GM21447 (cell line): ENCODE measurements at regions not wholly inside any gene's neighbourhood (a gene's known extent, or its start where the extent isn't known, plus 50 kb on each side); places are given as distances from the start of the nearest gene placed in this dataset.
A peak's percentile ranks its signal among the peaks of the same experiment; 100 is the strongest.
"Not testable (repeated sequence)": the region's sequence is repeated elsewhere in the genome, so short reads cannot be mapped to it uniquely, and the experiment has no call there.

Experiments used
- ATAC-seq: cut with Tn5 transposase; IDR thresholded peaks from one replicate; pipeline ENCODE4 v1.9.1; 2021; ENCODE audit not compliant: unreplicated experiment

- ATAC-seq: peak; percentile 86
Observed at GRCh38 chr6:88499845-88500699, 333.9 kb upstream of the CNR1 start.

DNA sequence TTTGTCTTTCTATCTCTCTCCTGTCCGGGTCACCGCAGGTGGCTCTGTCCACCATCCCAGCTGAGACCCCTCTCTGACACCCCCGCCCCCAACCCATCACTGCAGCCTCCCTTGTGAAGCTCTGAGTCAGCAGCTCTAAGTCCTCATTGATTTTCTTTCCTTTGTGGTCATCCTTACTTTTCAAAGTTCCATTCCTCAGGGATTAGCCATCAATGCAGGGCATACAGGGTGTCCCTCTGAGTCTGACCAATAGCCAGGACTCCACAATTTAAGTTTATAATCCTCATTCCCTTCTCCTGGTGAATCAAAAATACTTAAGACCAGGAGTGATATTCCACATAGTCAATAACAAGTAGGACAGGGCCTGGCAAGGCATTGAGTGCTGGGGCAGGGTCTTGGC is 333.3 kb upstream of the CNR1 start:
- ATAC-seq: no peak

GRCh38 chr6:88497403-88497802 is 331.3 kb upstream of the CNR1 start:
- ATAC-seq: not testable (repeated sequence)

- ATAC-seq: peak; percentile 66
Observed at GRCh38 chr6:88494401-88495140, 328.4 kb upstream of the CNR1 start.

GRCh38 chr6:88493717-88494116 is 327.6 kb upstream of the CNR1 start:
- ATAC-seq: peak; percentile 38

GRCh38 chr6:88492824-88493223 is 326.7 kb upstream of the CNR1 start:
- ATAC-seq: no peak

DNA sequence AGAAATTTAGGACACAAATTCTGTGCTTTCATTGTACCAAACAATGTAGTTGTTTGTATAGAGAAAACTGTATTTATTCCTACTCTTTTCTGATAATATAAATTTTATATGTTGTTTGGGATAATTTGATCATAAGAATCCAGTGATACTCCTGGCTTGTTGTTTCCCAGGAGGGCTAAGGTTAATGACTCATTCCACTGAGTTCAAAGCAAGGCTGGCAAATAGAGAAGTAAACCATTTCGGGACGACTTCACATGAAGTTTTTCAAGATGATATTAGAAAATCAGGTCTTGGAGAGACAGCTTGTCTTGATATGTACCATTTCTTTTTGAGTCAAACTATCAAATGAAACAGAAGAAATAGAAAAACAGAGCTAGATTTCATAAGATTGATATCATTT is 326.1 kb upstream of the CNR1 start:
- ATAC-seq: no peak

DNA sequence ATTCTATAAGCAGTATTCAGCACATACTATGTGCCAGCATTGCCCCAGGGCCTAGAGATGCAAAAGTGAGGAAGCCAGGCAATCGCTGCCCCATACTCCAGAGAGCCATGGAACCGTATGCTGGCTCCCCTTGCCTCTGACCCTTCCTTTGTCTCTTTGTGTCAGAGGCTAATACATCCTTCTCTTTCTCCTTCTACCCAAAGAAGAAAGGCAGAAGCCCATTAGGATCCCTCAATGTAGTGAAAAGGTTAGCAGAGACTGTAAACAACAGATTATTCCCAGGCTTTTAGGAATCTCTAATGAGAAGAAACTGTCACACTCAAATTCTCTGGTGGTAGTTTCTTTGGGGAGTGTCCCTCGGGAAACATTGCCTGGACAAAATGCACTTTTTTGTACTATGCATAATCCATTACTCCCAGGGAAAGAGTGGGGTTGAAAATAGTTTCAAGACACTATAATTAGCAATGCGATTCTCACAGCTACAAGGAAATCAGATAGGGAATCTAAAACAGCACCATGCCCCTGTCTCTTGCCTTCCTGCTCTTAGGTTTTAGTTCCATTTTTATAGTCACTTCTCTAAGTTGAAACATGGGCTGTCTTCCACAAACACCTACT is 325.2 kb upstream of the CNR1 start:
- ATAC-seq: no peak

DNA sequence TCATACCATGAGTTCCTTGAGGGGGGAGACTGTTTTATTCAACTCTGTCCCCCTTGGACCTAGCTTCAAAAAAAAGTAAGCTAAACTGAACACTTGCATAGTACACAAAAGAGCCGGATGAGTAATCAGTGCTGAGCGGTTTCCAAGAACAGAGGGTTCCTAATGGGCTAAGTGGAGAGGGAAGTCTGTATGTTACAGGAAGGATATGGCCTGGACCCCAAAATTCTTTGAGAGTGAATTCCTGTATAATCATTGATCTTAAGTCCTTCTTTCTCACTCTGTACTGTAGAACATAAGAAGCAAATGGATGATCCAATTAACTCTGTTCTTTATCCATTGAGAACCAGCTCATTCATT is 324.7 kb upstream of the CNR1 start:
- ATAC-seq: no peak

GRCh38 chr6:88490195-88490907 is 324.2 kb upstream of the CNR1 start:
- ATAC-seq: no peak

- no peak for ATAC-seq
Observed at GRCh38 chr6:88483424-88483823, 317.3 kb upstream of the CNR1 start.

DNA sequence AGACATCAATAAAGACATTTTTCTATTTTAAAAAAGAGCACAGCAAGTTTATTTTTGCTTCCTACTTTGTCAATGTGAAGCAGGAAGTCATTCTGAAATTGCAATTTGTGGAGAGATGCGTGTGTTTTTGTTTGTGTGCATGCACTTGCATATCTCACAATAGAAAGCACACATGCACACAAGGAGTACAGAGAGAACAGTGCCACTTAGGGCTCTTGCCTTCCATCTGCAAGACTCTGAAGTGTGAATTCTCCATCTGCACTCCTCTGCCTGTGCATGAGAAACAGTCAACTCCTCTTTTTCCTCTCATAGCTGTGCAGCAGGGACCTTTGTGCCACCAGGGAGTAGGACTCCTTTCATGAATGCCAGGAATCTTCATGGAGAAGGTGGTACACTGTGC is 316.3 kb upstream of the CNR1 start:
- ATAC-seq: no peak

DNA sequence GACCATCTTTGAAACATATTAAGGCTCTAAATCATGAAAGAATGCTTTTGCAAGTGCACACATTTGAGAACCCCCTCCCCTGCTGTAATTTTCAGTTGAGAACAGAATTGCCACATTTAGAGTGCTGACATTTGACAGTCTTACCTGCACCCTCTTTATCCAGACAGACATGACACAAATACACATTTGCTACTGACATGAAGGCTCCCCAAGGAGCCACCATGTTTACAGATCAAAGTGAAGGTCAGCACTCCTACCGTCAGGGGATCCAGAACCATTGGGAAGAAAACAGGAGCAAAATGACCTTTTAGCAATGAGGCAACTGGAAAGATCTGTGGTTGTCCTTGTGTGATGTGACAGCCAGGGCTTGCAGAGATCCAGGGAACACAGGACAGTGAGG is 315.4 kb upstream of the CNR1 start:
- no peak for ATAC-seq

GRCh38 chr6:88480816-88481215 is 314.7 kb upstream of the CNR1 start:
- ATAC-seq: no peak

DNA sequence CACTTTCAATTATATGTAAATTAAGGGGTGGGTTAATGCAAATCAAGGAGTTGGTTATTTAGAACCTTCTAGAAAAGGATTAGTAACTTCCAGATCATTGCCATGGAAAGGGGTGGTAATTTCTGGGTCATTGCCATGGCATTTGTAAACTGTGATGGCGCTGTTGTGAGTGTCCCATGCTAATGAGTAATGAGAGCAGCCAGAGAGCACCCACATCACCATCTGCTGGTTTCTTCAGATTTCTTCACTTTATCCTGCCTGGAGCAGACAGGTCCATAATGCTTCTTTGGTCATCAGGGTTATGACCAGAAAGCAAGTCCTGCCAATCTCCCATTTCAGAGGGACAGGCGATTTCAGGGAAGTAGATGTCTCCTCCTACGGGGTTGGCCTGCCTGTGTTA is 311.3 kb upstream of the CNR1 start:
- no peak for ATAC-seq

- no peak for ATAC-seq
Observed at GRCh38 chr6:88476388-88476787, 310.2 kb upstream of the CNR1 start.

DNA sequence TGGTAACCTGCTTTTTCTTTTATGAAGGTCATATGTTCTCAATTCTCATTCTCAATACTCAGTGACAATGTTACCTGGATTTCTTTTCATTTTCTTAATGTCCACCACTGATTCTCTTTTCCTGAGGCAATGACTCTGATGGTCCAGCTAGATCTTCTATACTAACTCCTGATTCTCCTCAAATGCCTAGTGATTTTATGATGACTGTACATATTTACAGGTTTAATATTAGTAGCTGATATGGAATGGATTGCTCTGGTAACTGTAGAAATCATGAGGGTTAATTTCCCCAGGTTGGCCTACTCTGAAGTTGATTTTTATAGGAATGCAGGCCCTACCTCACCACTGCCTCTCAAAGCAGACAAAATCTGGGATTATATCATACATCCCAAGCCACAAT is 308.6 kb upstream of the CNR1 start:
- no peak for ATAC-seq

GRCh38 chr6:88473589-88473988 is 307.4 kb upstream of the CNR1 start:
- ATAC-seq: no peak

GRCh38 chr6:88472851-88473525 is 306.8 kb upstream of the CNR1 start:
- no peak for ATAC-seq

DNA sequence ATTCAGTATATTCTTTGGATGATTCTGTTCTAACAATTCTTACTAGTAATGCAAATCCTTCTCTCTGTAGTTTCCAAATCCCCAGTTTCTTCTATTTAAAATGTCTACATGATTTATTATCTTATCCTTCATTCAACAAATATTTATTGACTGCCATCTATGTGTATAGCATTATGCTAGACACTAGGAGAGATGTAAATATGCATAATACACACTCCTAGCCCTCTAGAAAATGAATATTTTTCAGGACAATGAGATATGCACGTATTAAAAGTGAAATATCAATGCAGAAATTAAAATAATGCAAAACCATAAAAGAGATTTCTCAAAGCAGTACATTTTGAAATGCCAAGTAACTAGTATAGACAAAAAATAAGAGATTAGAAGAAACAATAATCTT is 293.5 kb upstream of the CNR1 start:
- ATAC-seq: no peak

DNA sequence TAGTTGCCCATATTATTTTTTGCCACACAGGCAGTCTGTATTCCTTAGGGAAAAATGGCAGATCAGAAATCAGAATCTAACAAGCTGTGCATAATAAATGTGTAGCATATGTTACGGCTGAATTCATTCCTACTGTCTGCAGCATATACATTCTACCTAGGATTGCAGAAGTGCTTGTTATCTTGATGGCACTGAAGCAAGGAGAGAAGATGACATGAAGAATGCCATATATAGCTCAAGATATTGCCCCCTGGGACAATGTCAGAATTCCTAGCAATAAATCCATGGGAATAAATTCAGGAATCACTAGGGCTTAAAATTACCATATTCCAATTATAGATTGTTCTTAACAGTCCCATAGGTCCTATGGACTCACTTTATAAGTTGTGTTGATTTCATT is 293.0 kb upstream of the CNR1 start:
- ATAC-seq: no peak
